ENCODE measurements at regions not wholly inside any gene's neighbourhood (a gene's known extent, or its start where the extent isn't known, plus 50 kb on each side); places are given as distances from the start of the nearest gene placed in this dataset.
"Not testable (repeated sequence)": the region's sequence is repeated elsewhere in the genome, so short reads cannot be mapped to it uniquely, and the experiment has no call there.

GRCh38 chr10:108612485-108612884, 1310.8 kb downstream of the XPNPEP1 start:
- Histone ChIP-seq H3K4me3 (ENCODE audit: low read length) (no peak overlapping the region), H3K4me2 (ENCODE audit: low read length) (no peak overlapping the region), H3K9me3 (ENCODE audit: low read length) (no peaks in the 10 kb centered on the region), H3K9me2 (ENCODE audit: insufficient read depth, low read length) (no peaks in the 10 kb centered on the region), H3F3A (ENCODE audit: insufficient read depth, low read length, poor library complexity, severe bottlenecking) (no peaks in the 10 kb centered on the region), H3K9ac (ENCODE audit: low read length) (no peak overlapping the region), H3K79me2 (replicated peaks; ENCODE audit: insufficient read depth, low read length) (no peaks in the 10 kb centered on the region), H3K36me3 (ENCODE audit: insufficient read depth, low read length) (no peaks in the 10 kb centered on the region), H3K27me3 (ENCODE audit: insufficient read depth, low read depth, low read length) (no peaks in the 10 kb centered on the region), H3K27ac (ENCODE audit: low read length) (no peak overlapping the region), H2AFZ (ENCODE audit: low read depth, low read length) (no peak overlapping the region), H4K20me1 (ENCODE audit: insufficient read depth) (no peaks in the 10 kb centered on the region)
- TF ChIP-seq RAD21 (conservative IDR thresholded peaks at IDR 0.05) (no peak), POLR2AphosphoS5 (IDR thresholded peaks at IDR 0.05) (no peak), EZH2 (IDR thresholded peaks at IDR 0.05; ENCODE audit: borderline replicate concordance, insufficient read depth, low read length, poor library complexity, severe bottlenecking) (no peak), REST (IDR thresholded peaks at IDR 0.05; ENCODE audit: borderline replicate concordance) (no peak), TAF1 (IDR thresholded peaks at IDR 0.05; ENCODE audit: low read depth) (no peak), SMC3 (conservative IDR thresholded peaks at IDR 0.05; ENCODE audit: poor library complexity) (no peak), CTCF (IDR thresholded peaks at IDR 0.05; ENCODE audit: poor library complexity, severe bottlenecking) (no peak), EP300 (conservative IDR thresholded peaks at IDR 0.05; ENCODE audit: poor library complexity, severe bottlenecking) (no peak), MXI1 (conservative IDR thresholded peaks at IDR 0.05; ENCODE audit: poor library complexity, severe bottlenecking) (no peak)

GRCh38 chr10:108608860-108609259, 1314.5 kb downstream of the XPNPEP1 start:
- H3K27me3 ChIP-seq (ENCODE audit: insufficient read depth, low read depth, low read length), result no peaks in the 10 kb centered on the region
- TF ChIP-seq TAF1 (IDR thresholded peaks at IDR 0.05; ENCODE audit: low read depth), result no peak
- H3K9ac ChIP-seq (ENCODE audit: low read length), result no peak overlapping the region
- H3K27ac ChIP-seq (ENCODE audit: low read length), result no peak overlapping the region
- H3K79me2 ChIP-seq (replicated peaks; ENCODE audit: insufficient read depth, low read length), result no peaks in the 10 kb centered on the region
- no peaks in the 10 kb centered on the region for H3K36me3 ChIP-seq (ENCODE audit: insufficient read depth, low read length)
- no peak overlapping the region for H3K4me2 ChIP-seq (ENCODE audit: low read length)
- no peaks in the 10 kb centered on the region for H4K20me1 ChIP-seq (ENCODE audit: insufficient read depth)
- H3F3A ChIP-seq (ENCODE audit: insufficient read depth, low read length, poor library complexity, severe bottlenecking), result no peaks in the 10 kb centered on the region
- H3K9me3 ChIP-seq (ENCODE audit: low read length), result no peaks in the 10 kb centered on the region
- H2AFZ ChIP-seq (ENCODE audit: low read depth, low read length), result no peak overlapping the region
- H3K9me2 ChIP-seq (ENCODE audit: insufficient read depth, low read length), result no peaks in the 10 kb centered on the region
- no peak overlapping the region for H3K4me3 ChIP-seq (ENCODE audit: low read length)

- no peak overlapping the region for H2AFZ ChIP-seq (ENCODE audit: low read depth, low read length)
These were observed 1321.5 kb downstream of the XPNPEP1 start for GRCh38 chr10:108601851-108602250.

GRCh38 chr10:108600511-108600910, 1322.8 kb downstream of the XPNPEP1 start:
- H3K27ac ChIP-seq (ENCODE audit: low read length); H3K9me2 ChIP-seq (ENCODE audit: insufficient read depth, low read length); H3F3A ChIP-seq (ENCODE audit: insufficient read depth, low read length, poor library complexity, severe bottlenecking); H2AFZ ChIP-seq (ENCODE audit: low read depth, low read length); H3K4me3 ChIP-seq (ENCODE audit: low read length); H3K27me3 ChIP-seq (ENCODE audit: insufficient read depth, low read depth, low read length); H3K4me2 ChIP-seq (ENCODE audit: low read length); H4K20me1 ChIP-seq (ENCODE audit: insufficient read depth); H3K9me3 ChIP-seq (ENCODE audit: low read length); H3K79me2 ChIP-seq (replicated peaks; ENCODE audit: insufficient read depth, low read length); H3K36me3 ChIP-seq (ENCODE audit: insufficient read depth, low read length); H3K9ac ChIP-seq (ENCODE audit: low read length): not testable (repeated sequence)

More at GRCh38 chr10:108601851-108602250, 1321.5 kb downstream of the XPNPEP1 start:
- H3K27ac ChIP-seq (ENCODE audit: low read length), result no peak overlapping the region
- H3K79me2 ChIP-seq (replicated peaks; ENCODE audit: insufficient read depth, low read length), result no peaks in the 10 kb centered on the region
- no peaks in the 10 kb centered on the region for H3K9me3 ChIP-seq (ENCODE audit: low read length)
- TF ChIP-seq SMC3 (conservative IDR thresholded peaks at IDR 0.05; ENCODE audit: poor library complexity) (no peak), MXI1 (conservative IDR thresholded peaks at IDR 0.05; ENCODE audit: poor library complexity, severe bottlenecking) (no peak)
- H3F3A ChIP-seq (ENCODE audit: insufficient read depth, low read length, poor library complexity, severe bottlenecking), result no peaks in the 10 kb centered on the region
- H3K4me3 ChIP-seq (ENCODE audit: low read length), result no peak overlapping the region
- no peak overlapping the region for H3K9ac ChIP-seq (ENCODE audit: low read length)
- no peaks in the 10 kb centered on the region for H3K36me3 ChIP-seq (ENCODE audit: insufficient read depth, low read length)
- no peak overlapping the region for H3K4me2 ChIP-seq (ENCODE audit: low read length)
- no peaks in the 10 kb centered on the region for H4K20me1 ChIP-seq (ENCODE audit: insufficient read depth)
- H3K9me2 ChIP-seq (ENCODE audit: insufficient read depth, low read length), result no peaks in the 10 kb centered on the region
- H3K27me3 ChIP-seq (ENCODE audit: insufficient read depth, low read depth, low read length), result no peaks in the 10 kb centered on the region

- not testable (repeated sequence) for H3K79me2 ChIP-seq (replicated peaks; ENCODE audit: insufficient read depth, low read length); H3K9me2 ChIP-seq (ENCODE audit: insufficient read depth, low read length); H3K9me3 ChIP-seq (ENCODE audit: low read length); H3K27me3 ChIP-seq (ENCODE audit: insufficient read depth, low read depth, low read length); H4K20me1 ChIP-seq (ENCODE audit: insufficient read depth); H3K36me3 ChIP-seq (ENCODE audit: insufficient read depth, low read length); H3K4me2 ChIP-seq (ENCODE audit: low read length); H3K27ac ChIP-seq (ENCODE audit: low read length); H3K9ac ChIP-seq (ENCODE audit: low read length); H3K4me3 ChIP-seq (ENCODE audit: low read length); H2AFZ ChIP-seq (ENCODE audit: low read depth, low read length); H3F3A ChIP-seq (ENCODE audit: insufficient read depth, low read length, poor library complexity, severe bottlenecking)
These were observed 1324.0 kb downstream of the XPNPEP1 start for GRCh38 chr10:108599317-108599716.
